CD14-positive monocyte (primary cell): ENCODE measurements at regions not wholly inside any gene's neighbourhood (a gene's known extent, or its start where the extent isn't known, plus 50 kb on each side); places are given as distances from the start of the nearest gene placed in this dataset.

Experiments used
- DNase-seq, 3 donors: peaks; one replicate each; pipeline ENCODE4 v3.0.0-alpha.2; 2011 to 2022
- H2AFZ ChIP-seq: 2 replicates; pipeline ENCODE4 v1.6.0; 2012; ENCODE audit warnings: mild to moderate bottlenecking, low read depth, low read length, inconsistent platforms; ENCODE audit not compliant: insufficient read depth, poor library complexity, severe bottlenecking
- H3K27ac ChIP-seq, 2 donors: 1 replicate in 1 of 2; 2 replicates in 1 of 2; pipeline ENCODE4 v1.5.1; 2012 to 2013; ENCODE audit warnings: low read length in 2 of 2, control low read depth in 1 of 2, inconsistent platforms in 1 of 2, low read depth in 1 of 2, mild to moderate bottlenecking in 1 of 2
- H3K27me3 ChIP-seq, 2 donors: one replicate each; pipeline versions ENCODE4 v1.6.0 to v1.6.1; 2011 to 2013; ENCODE audit warnings: low read length in 2 of 2; ENCODE audit not compliant: control insufficient read depth in 2 of 2, insufficient read depth in 2 of 2
- H3K36me3 ChIP-seq, 2 donors: replicated peaks in 1 of 2; 1 replicate in 1 of 2; 2 replicates in 1 of 2; pipeline versions ENCODE4 v1.5.1 to v1.6.1; 2012 to 2013; ENCODE audit warnings: low read length in 2 of 2, control low read depth in 1 of 2, inconsistent platforms in 1 of 2, mild to moderate bottlenecking in 1 of 2; ENCODE audit not compliant: insufficient read depth in 2 of 2, control insufficient read depth in 1 of 2
- H3K4me1 ChIP-seq, 2 donors: 1 replicate in 1 of 2; 2 replicates in 1 of 2; pipeline versions ENCODE4 v1.5.1 to v1.6.1; 2012 to 2013; ENCODE audit warnings: low read length in 2 of 2, control low read depth in 1 of 2, inconsistent platforms in 1 of 2, mild to moderate bottlenecking in 1 of 2, moderate library complexity in 1 of 2; ENCODE audit not compliant: insufficient read depth in 2 of 2, control insufficient read depth in 1 of 2
- H3K4me2 ChIP-seq: replicated peaks from 2 replicates; pipeline ENCODE3; 2012; ENCODE audit warnings: low read length, moderate library complexity, mild to moderate bottlenecking; ENCODE audit not compliant: poor library complexity, severe bottlenecking; ENCODE audit errors: extremely low read depth
- H3K4me3 ChIP-seq, 3 experiments: fragments of 200-600 bp in 1 of 3; sonication (generic) in 1 of 3; replicated peaks in 1 of 3; 1 replicate in 2 of 3; 2 replicates in 1 of 3; pipeline ENCODE4 v1.5.1; 2011 to 2013; ENCODE audit warnings: low read length in 3 of 3, mild to moderate bottlenecking in 3 of 3, control low read depth in 2 of 3, low read depth in 2 of 3, inconsistent platforms in 1 of 3, moderate library complexity in 1 of 3
- H3K79me2 ChIP-seq: 2 replicates; pipeline ENCODE4 v1.6.0; 2012; ENCODE audit warnings: mild to moderate bottlenecking, control low read depth, inconsistent platforms, low read length, moderate library complexity; ENCODE audit not compliant: insufficient read depth
- H3K9ac ChIP-seq: 2 replicates; pipeline ENCODE4 v1.6.0; 2017; ENCODE audit warnings: low read length, mild to moderate bottlenecking; ENCODE audit not compliant: insufficient read depth, poor library complexity, severe bottlenecking
- H3K9me3 ChIP-seq, 2 donors: replicated peaks in 1 of 2; 1 replicate in 1 of 2; 2 replicates in 1 of 2; pipeline versions ENCODE4 v1.5.1 to v1.6.1; 2012 to 2013; ENCODE audit warnings: low read length in 2 of 2, control low read depth in 1 of 2; ENCODE audit not compliant: control insufficient read depth in 1 of 2, insufficient read depth in 1 of 2
- H4K20me1 ChIP-seq: 2 replicates; pipeline ENCODE4 v1.6.0; 2012; ENCODE audit warnings: mild to moderate bottlenecking, low read length, control low read depth, moderate library complexity; ENCODE audit not compliant: insufficient read depth
- H3K27ac Mint-ChIP-seq, 7 donors: one replicate each; pipeline ENCODE4 v1.8.0; 2020; ENCODE audit warnings: mild to moderate bottlenecking in 7 of 7, mixed read lengths in 7 of 7, moderate library complexity in 6 of 7, inconsistent platforms in 2 of 7
- H3K27me3 Mint-ChIP-seq, 3 donors: one replicate each; pipeline ENCODE4 v1.8.0; 2021 to 2022; ENCODE audit warnings: low read depth in 3 of 3, mild to moderate bottlenecking in 3 of 3, mixed read lengths in 3 of 3, moderate library complexity in 3 of 3, inconsistent platforms in 1 of 3
- H3K36me3 Mint-ChIP-seq, 2 donors: one replicate each; pipeline ENCODE4 v1.8.0; 2020; ENCODE audit warnings: mixed read lengths in 2 of 2, inconsistent platforms in 1 of 2, mild to moderate bottlenecking in 1 of 2
- H3K4me1 Mint-ChIP-seq: one replicate; pipeline ENCODE4 v1.8.0; 2020; ENCODE audit warnings: mild to moderate bottlenecking, mixed read lengths
- H3K4me3 Mint-ChIP-seq, 2 donors: one replicate each; pipeline ENCODE4 v1.8.0; 2020; ENCODE audit warnings: mild to moderate bottlenecking in 2 of 2, mixed read lengths in 2 of 2, moderate library complexity in 1 of 2
- H3K9me3 Mint-ChIP-seq, 7 donors: one replicate each; pipeline ENCODE4 v1.8.0; 2020 to 2022; ENCODE audit warnings: mixed read lengths in 7 of 7, mild to moderate bottlenecking in 6 of 7, moderate library complexity in 6 of 7, inconsistent platforms in 2 of 7
- CTCF ChIP-seq: fragments of 200-600 bp; IDR thresholded peaks from one replicate; pipeline ENCODE4 v1.8.0; 2022; ENCODE audit warnings: antibody characterized with exemption, mild to moderate bottlenecking
- whole genome bisulfite sequencing: methylation state at CpG from one replicate; pipeline ENCODE4 v1.1.5; 2013; ENCODE audit warnings: missing lambda C conversion rate; ENCODE audit not compliant: insufficient coverage; 5-methylcytosine and 5-hydroxymethylcytosine counted together
- intact Hi-C, 2 donors: fragments of 100-400 bp; cut with micrococcal nuclease; formaldehyde crosslinking; loops; one replicate each; pipeline versions ENCODE4 v1.15.0 to v1.15.1; 2023

GRCh38 chr6:47371139-47371869 lies 61.6 kb upstream of the TNFRSF21 start:
- H3K4me1 Mint-ChIP-seq, result peaks cover 12% of the 10 kb centered on the region
- Histone ChIP-seq H3K27me3 (no peaks in the 10 kb centered on the region), H3K36me3 (no peaks in the 10 kb centered on the region), H3K9ac (no peak overlapping the region), H3K4me2 (no peak overlapping the region), H3K4me3 (no peak overlapping the region), H3K4me1 (peaks cover 11 to 12% of the 10 kb centered on the region in 2 donors), H2AFZ (no peak overlapping the region), H3K9me3 (peaks cover 0 to 3% of the 10 kb centered on the region in 2 donors), H3K79me2 (no peaks in the 10 kb centered on the region), H4K20me1 (no peaks in the 10 kb centered on the region), H3K27ac (no peak overlapping the region)
- no peak for DNase-seq
- H3K27me3 Mint-ChIP-seq, result no peaks in the 10 kb centered on the region
- no peak overlapping the region for H3K4me3 Mint-ChIP-seq
- peaks cover 0 to 9% (median 1%) of the 10 kb centered on the region in 7 donors for H3K9me3 Mint-ChIP-seq
- no peak overlapping the region for H3K27ac Mint-ChIP-seq
- 95% methylated on average over 5 of the region's 6 CpGs for WGBS
- H3K36me3 Mint-ChIP-seq, result no peaks in the 10 kb centered on the region
- intact Hi-C loops, result no loop called here
- no peak for TF ChIP-seq CTCF

- intact Hi-C loops, result no loop called here
- no peaks in the 10 kb centered on the region for H3K79me2 ChIP-seq
Measured at GRCh38 chr6:47371870-47372255, 62.2 kb upstream of the TNFRSF21 start.

More at GRCh38 chr6:47371870-47372255, 62.2 kb upstream of the TNFRSF21 start:
- H3K4me1 Mint-ChIP-seq, result peaks cover 17% of the 10 kb centered on the region
- H3K4me3 Mint-ChIP-seq, result no peak overlapping the region
- no peak for DNase-seq
- Histone ChIP-seq H2AFZ (no peak overlapping the region), H3K9me3 (no peaks in the 10 kb centered on the region), H3K4me2 (no peak overlapping the region), H3K27me3 (no peaks in the 10 kb centered on the region), H3K4me1 (peaks cover 11 to 12% of the 10 kb centered on the region in 2 donors), H4K20me1 (no peaks in the 10 kb centered on the region), H3K36me3 (no peaks in the 10 kb centered on the region), H3K4me3 (no peak overlapping the region), H3K9ac (no peak overlapping the region), H3K27ac (no peak overlapping the region)
- H3K9me3 Mint-ChIP-seq, result peaks cover 0 to 5% (median 3%) of the 10 kb centered on the region in 7 donors
- no peak overlapping the region for H3K27ac Mint-ChIP-seq
- peaks cover under 1 to 4% (median 3%) of the 10 kb centered on the region in 3 donors for H3K27me3 Mint-ChIP-seq
- no peaks in the 10 kb centered on the region for H3K36me3 Mint-ChIP-seq
- no peak for TF ChIP-seq CTCF
